Esophagus muscularis mucosa (tissue), 4 donors: ENCODE measurements at regions not wholly inside any gene's neighbourhood (a gene's known extent, or its start where the extent isn't known, plus 50 kb on each side); places are given as distances from the start of the nearest gene placed in this dataset.

Source experiments
- CTCF ChIP-seq, 3 experiments: fragments of 200-600 bp in 2 of 3; fragments of 450-650 bp in 1 of 3; sonication (generic) in 2 of 3; IDR thresholded peaks; one replicate each; pipeline ENCODE4 v1.5.1; 2017 to 2019; ENCODE audit warnings: antibody characterized with exemption in 3 of 3, mild to moderate bottlenecking in 2 of 3, moderate library complexity in 1 of 3
- EP300 ChIP-seq: sonication (generic); formaldehyde crosslinking; IDR thresholded peaks from one replicate; pipeline ENCODE4 v1.6.1; 2017; ENCODE audit warnings: antibody characterized with exemption
- POLR2A ChIP-seq: fragments of 450-650 bp; IDR thresholded peaks from one replicate; pipeline ENCODE4 v1.6.1; 2017; ENCODE audit warnings: antibody characterized with exemption, moderate library complexity, mild to moderate bottlenecking, low read depth
- POLR2AphosphoS5 ChIP-seq, 2 donors: sonication (generic); formaldehyde crosslinking; IDR thresholded peaks; one replicate each; pipeline ENCODE4 v1.6.1; 2017; ENCODE audit warnings: antibody characterized with exemption in 2 of 2

- TF ChIP-seq POLR2AphosphoS5 (IDR thresholded peaks at IDR 0.05) (no peak), CTCF (IDR thresholded peaks at IDR 0.05) (no peak), POLR2A (no peak), EP300 (no peak)
Observed at GRCh38 chr4:163744861-163745260, 250.4 kb downstream of the TMA16 start.
